ENCODE measurements at regions not wholly inside any gene's neighbourhood (a gene's known extent, or its start where the extent isn't known, plus 50 kb on each side); places are given as distances from the start of the nearest gene placed in this dataset.

GRCh38 chr6:168996356-168996625, 257.4 kb downstream of the THBS2 start:
- TF ChIP-seq POLR2A (IDR thresholded peaks at IDR 0.05) (no peak), CTCF (IDR thresholded peaks at IDR 0.05) (no peak)

Measured in tibial nerve (tissue), 3 donors.